ENCODE measurements at regions not wholly inside any gene's neighbourhood (a gene's known extent, or its start where the extent isn't known, plus 50 kb on each side); places are given as distances from the start of the nearest gene placed in this dataset.
"Not testable (repeated sequence)": the region's sequence is repeated elsewhere in the genome, so short reads cannot be mapped to it uniquely, and the experiment has no call there.

GRCh38 chr5:92208265-92208664 lies 825.1 kb upstream of the ARRDC3 start:
- in situ Hi-C loops (cut with HindIII; ENCODE audit: low sequenced_read_pairs) = no loop called here
- H3K4me3 ChIP-seq (ENCODE audit: low read depth, low read length) = no peak overlapping the region
- TF ChIP-seq, protein P1, sequence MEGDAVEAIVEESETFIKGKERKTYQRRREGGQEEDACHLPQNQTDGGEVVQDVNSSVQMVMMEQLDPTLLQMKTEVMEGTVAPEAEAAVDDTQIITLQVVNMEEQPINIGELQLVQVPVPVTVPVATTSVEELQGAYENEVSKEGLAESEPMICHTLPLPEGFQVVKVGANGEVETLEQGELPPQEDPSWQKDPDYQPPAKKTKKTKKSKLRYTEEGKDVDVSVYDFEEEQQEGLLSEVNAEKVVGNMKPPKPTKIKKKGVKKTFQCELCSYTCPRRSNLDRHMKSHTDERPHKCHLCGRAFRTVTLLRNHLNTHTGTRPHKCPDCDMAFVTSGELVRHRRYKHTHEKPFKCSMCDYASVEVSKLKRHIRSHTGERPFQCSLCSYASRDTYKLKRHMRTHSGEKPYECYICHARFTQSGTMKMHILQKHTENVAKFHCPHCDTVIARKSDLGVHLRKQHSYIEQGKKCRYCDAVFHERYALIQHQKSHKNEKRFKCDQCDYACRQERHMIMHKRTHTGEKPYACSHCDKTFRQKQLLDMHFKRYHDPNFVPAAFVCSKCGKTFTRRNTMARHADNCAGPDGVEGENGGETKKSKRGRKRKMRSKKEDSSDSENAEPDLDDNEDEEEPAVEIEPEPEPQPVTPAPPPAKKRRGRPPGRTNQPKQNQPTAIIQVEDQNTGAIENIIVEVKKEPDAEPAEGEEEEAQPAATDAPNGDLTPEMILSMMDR (IDR thresholded peaks at IDR 0.05; ENCODE audit: low read depth, low read length) = no peak

DNA sequence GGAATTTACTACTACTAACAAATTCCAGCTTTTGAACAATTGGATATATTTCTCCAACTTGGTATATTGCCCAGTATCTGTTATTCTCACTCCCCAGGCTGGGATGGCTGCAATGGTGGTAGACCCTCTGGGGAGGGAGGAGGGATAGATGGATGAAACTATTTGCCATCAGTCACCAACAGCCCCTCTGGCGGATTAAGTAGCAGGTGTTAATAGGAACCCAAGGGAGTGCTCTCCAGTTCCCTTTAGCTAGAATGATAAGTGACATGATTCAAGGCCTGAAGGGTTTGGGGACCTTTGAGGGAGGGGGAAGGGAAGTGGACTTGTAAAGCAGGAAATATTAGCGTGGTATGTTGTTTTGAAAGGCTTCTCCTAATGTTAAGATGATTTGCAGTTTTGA lies 824.0 kb upstream of the ARRDC3 start:
- in situ Hi-C loops (cut with HindIII; ENCODE audit: low sequenced_read_pairs) = no loop called here
- H3K4me3 ChIP-seq (ENCODE audit: low read depth, low read length) = no peak overlapping the region
- TF ChIP-seq, protein P1 (IDR thresholded peaks at IDR 0.05; ENCODE audit: low read depth, low read length) = no peak
- DNase-seq (ENCODE audit: low read depth, low spot score) = no peak

More at GRCh38 chr5:92208265-92208664, 825.1 kb upstream of the ARRDC3 start:
- no peak for DNase-seq (ENCODE audit: low read depth, low spot score)

DNA sequence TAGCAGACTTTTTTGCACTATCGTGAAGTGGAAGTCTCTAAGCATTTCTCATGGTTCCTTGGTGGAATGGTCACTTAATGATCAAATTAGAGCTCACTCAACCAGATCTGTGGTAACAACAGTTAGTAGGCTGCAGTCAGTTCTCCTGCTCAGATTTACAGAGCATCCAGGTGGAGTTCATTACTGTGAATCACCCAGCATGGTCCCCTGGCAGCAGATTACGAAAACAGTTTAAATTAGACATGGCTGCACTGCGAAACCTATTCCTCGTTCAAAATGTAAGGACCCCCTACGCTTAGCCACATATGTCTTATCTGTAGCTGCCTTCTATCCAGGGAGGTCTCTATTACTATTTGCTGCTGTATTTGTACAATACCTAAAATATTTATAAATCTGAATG lies 823.6 kb upstream of the ARRDC3 start:
- in situ Hi-C loops (cut with HindIII; ENCODE audit: low sequenced_read_pairs) = no loop called here
- H3K4me3 ChIP-seq (ENCODE audit: low read depth, low read length) = no peak overlapping the region
- TF ChIP-seq, protein P1 (IDR thresholded peaks at IDR 0.05; ENCODE audit: low read depth, low read length) = no peak
- DNase-seq (ENCODE audit: low read depth, low spot score) = no peak

DNA sequence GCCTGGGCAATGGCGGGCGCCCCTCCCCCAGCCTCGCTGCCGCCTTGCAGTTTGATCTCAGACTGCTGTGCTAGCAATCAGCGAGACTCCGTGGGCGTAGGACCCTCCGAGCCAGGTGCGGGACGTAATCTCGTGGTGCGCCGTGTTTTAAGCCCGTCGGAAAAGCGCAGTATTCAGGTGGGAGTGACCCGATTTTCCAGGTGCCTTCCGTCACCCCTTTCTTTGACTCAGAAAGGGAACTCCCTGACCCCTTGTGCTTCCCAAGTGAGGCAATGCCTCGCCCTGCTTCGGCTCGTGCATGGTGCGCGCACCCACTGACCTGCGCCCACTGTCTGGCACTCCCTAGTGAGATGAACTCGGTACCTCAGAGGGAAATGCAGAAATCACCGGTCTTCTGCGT lies 815.9 kb upstream of the ARRDC3 start:
- DNase-seq (ENCODE audit: low read depth, low spot score); in situ Hi-C loops (cut with HindIII; ENCODE audit: low sequenced_read_pairs); H3K4me3 ChIP-seq (ENCODE audit: low read depth, low read length): not testable (repeated sequence)

- TF ChIP-seq, protein P1 (IDR thresholded peaks at IDR 0.05; ENCODE audit: low read depth, low read length) = no peak
- DNase-seq (ENCODE audit: low read depth, low spot score) = no peak
- in situ Hi-C loops (cut with HindIII; ENCODE audit: low sequenced_read_pairs) = no loop called here
- H3K4me3 ChIP-seq (ENCODE audit: low read depth, low read length) = no peak overlapping the region
These were observed 798.5 kb upstream of the ARRDC3 start for GRCh38 chr5:92181656-92182055.

- TF ChIP-seq, protein P1 (IDR thresholded peaks at IDR 0.05; ENCODE audit: low read depth, low read length) = no peak
- in situ Hi-C loops (cut with HindIII; ENCODE audit: low sequenced_read_pairs) = no loop called here
- no peak overlapping the region for H3K4me3 ChIP-seq (ENCODE audit: low read depth, low read length)
- no peak for DNase-seq (ENCODE audit: low read depth, low spot score)
These were observed 797.3 kb upstream of the ARRDC3 start for GRCh38 chr5:92180391-92180790.

GRCh38 chr5:92179651-92180050 lies 796.5 kb upstream of the ARRDC3 start:
- TF ChIP-seq, protein P1 (IDR thresholded peaks at IDR 0.05; ENCODE audit: low read depth, low read length) = no peak
- in situ Hi-C loops (cut with HindIII; ENCODE audit: low sequenced_read_pairs) = no loop called here
- H3K4me3 ChIP-seq (ENCODE audit: low read depth, low read length) = no peak overlapping the region
- DNase-seq (ENCODE audit: low read depth, low spot score) = no peak
